Thyroid gland (tissue), 4 donors: ENCODE measurements at regions not wholly inside any gene's neighbourhood (a gene's known extent, or its start where the extent isn't known, plus 50 kb on each side); places are given as distances from the start of the nearest gene placed in this dataset.

Experiments
- CTCF ChIP-seq, 6 experiments: fragments of 200-600 bp in 3 of 6; fragments of 450-650 bp in 3 of 6; sonication (generic) in 3 of 6; IDR thresholded peaks; one replicate each; pipeline ENCODE4 v1.5.1; 2016 to 2019; ENCODE audit warnings: antibody characterized with exemption in 6 of 6, mild to moderate bottlenecking in 2 of 6, inconsistent platforms in 1 of 6, moderate library complexity in 1 of 6
- POLR2A ChIP-seq, 2 donors: fragments of 450-650 bp; IDR thresholded peaks; one replicate each; pipeline ENCODE4 v1.6.1; 2017; ENCODE audit warnings: antibody characterized with exemption in 2 of 2, mild to moderate bottlenecking in 2 of 2, moderate library complexity in 1 of 2

- TF ChIP-seq CTCF (IDR thresholded peaks at IDR 0.05) = no peak
- TF ChIP-seq POLR2A (IDR thresholded peaks at IDR 0.05) = no peak
These were observed 391.0 kb downstream of the RAB28 start for GRCh38 chr4:13093170-13093569.
